HL-60 (cell line): ENCODE measurements at regions not wholly inside any gene's neighbourhood (a gene's known extent, or its start where the extent isn't known, plus 50 kb on each side); places are given as distances from the start of the nearest gene placed in this dataset.

ENCODE experiments used
- GABPA ChIP-seq: IDR thresholded peaks from 2 replicates; pipeline ENCODE4 v1.6.1; 2012; ENCODE audit warnings: low read depth
- POLR2AphosphoS5 ChIP-seq: IDR thresholded peaks from 2 replicates; pipeline ENCODE4 v1.6.1; 2012; ENCODE audit warnings: low read depth
- SPI1 ChIP-seq: IDR thresholded peaks from 2 replicates; pipeline ENCODE4 v1.6.1; 2012; ENCODE audit warnings: low read depth, mild to moderate bottlenecking, borderline replicate concordance
- TF ChIP-seq, protein P1 (sequence below): IDR thresholded peaks from one replicate; pipeline ENCODE4 v1.5.1; 2011; ENCODE audit warnings: low read length, control low read depth, inconsistent platforms; ENCODE audit not compliant: insufficient read depth
- TF ChIP-seq, protein P2 (sequence below): IDR thresholded peaks from 2 replicates; pipeline ENCODE4 v1.6.1; 2012; ENCODE audit warnings: low read depth; ENCODE audit not compliant: insufficient replicate concordance

DNA sequence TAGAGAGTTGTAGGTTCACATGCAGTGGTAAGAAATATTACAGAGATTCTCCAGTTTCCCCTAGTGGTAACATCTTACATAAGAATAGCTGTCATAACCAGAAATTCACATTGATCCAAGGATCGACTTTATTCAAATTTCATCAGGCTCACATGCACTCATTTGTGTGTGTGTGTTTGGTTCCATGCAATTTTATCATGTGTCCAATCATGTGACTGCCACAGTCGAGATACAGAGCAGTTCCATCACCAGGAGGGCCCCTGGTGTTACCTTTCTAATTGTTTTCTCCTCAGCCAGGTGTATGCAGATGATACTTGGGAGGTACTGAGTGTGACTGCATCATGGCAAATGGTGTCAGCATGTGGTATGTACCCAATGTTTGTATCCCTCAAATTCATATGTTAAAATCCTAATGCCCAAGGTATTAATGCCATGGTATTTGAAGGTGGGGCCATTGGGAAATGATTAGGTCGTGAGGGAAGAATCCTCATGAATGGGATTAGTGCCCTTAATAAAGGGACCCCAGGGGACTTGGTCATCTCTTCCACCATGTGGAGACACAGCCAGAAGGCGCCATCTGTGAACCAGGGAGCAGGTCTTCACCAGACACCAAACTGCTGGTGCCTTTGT is 126.3 kb downstream of the CXCL12 start:
- TF ChIP-seq, protein P1, sequence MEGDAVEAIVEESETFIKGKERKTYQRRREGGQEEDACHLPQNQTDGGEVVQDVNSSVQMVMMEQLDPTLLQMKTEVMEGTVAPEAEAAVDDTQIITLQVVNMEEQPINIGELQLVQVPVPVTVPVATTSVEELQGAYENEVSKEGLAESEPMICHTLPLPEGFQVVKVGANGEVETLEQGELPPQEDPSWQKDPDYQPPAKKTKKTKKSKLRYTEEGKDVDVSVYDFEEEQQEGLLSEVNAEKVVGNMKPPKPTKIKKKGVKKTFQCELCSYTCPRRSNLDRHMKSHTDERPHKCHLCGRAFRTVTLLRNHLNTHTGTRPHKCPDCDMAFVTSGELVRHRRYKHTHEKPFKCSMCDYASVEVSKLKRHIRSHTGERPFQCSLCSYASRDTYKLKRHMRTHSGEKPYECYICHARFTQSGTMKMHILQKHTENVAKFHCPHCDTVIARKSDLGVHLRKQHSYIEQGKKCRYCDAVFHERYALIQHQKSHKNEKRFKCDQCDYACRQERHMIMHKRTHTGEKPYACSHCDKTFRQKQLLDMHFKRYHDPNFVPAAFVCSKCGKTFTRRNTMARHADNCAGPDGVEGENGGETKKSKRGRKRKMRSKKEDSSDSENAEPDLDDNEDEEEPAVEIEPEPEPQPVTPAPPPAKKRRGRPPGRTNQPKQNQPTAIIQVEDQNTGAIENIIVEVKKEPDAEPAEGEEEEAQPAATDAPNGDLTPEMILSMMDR: no peak
- TF ChIP-seq POLR2AphosphoS5: no peak
- TF ChIP-seq, protein P2, sequence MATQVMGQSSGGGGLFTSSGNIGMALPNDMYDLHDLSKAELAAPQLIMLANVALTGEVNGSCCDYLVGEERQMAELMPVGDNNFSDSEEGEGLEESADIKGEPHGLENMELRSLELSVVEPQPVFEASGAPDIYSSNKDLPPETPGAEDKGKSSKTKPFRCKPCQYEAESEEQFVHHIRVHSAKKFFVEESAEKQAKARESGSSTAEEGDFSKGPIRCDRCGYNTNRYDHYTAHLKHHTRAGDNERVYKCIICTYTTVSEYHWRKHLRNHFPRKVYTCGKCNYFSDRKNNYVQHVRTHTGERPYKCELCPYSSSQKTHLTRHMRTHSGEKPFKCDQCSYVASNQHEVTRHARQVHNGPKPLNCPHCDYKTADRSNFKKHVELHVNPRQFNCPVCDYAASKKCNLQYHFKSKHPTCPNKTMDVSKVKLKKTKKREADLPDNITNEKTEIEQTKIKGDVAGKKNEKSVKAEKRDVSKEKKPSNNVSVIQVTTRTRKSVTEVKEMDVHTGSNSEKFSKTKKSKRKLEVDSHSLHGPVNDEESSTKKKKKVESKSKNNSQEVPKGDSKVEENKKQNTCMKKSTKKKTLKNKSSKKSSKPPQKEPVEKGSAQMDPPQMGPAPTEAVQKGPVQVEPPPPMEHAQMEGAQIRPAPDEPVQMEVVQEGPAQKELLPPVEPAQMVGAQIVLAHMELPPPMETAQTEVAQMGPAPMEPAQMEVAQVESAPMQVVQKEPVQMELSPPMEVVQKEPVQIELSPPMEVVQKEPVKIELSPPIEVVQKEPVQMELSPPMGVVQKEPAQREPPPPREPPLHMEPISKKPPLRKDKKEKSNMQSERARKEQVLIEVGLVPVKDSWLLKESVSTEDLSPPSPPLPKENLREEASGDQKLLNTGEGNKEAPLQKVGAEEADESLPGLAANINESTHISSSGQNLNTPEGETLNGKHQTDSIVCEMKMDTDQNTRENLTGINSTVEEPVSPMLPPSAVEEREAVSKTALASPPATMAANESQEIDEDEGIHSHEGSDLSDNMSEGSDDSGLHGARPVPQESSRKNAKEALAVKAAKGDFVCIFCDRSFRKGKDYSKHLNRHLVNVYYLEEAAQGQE: no peak
- no peak for TF ChIP-seq GABPA
- no peak for TF ChIP-seq SPI1
